GM21786 (cell line): ENCODE measurements at regions not wholly inside any gene's neighbourhood (a gene's known extent, or its start where the extent isn't known, plus 50 kb on each side); places are given as distances from the start of the nearest gene placed in this dataset.
"Not testable (repeated sequence)": the region's sequence is repeated elsewhere in the genome, so short reads cannot be mapped to it uniquely, and the experiment has no call there.

Experiments used
- ATAC-seq: cut with Tn5 transposase; IDR thresholded peaks from one replicate; pipeline ENCODE4 v1.9.1; 2021; ENCODE audit not compliant: unreplicated experiment

GRCh38 chr5:2353871-2354440 is 397.5 kb downstream of the IRX2 start:
- no peak for ATAC-seq

DNA sequence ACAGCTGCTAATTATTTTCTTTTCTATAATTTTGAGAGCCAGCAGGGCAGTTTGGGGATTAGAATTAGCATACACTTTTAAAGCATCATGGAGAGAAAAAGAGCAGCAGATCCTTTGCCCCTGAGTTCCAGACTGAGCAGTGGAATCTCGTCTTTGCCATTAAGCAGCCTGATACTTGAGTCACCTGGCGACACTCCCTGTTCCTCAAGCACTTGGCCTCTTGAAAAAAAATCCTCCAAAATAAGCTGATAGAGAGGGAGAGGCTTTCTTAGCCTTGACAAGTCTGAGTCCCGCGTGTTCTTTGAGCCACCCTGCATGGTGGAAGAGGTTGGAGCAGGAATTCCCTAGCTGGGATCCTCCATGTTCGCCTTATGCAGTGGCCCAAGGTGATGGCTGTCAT is 398.3 kb downstream of the IRX2 start:
- ATAC-seq = no peak

GRCh38 chr5:2352101-2352861 is 399.2 kb downstream of the IRX2 start:
- ATAC-seq = no peak

- not testable (repeated sequence) for ATAC-seq
Observed at GRCh38 chr5:2349768-2350167, 401.7 kb downstream of the IRX2 start.

- no peak for ATAC-seq
Observed at GRCh38 chr5:2338686-2339085, 412.8 kb downstream of the IRX2 start.

GRCh38 chr5:2335733-2336515 is 415.6 kb downstream of the IRX2 start:
- no peak for ATAC-seq

DNA sequence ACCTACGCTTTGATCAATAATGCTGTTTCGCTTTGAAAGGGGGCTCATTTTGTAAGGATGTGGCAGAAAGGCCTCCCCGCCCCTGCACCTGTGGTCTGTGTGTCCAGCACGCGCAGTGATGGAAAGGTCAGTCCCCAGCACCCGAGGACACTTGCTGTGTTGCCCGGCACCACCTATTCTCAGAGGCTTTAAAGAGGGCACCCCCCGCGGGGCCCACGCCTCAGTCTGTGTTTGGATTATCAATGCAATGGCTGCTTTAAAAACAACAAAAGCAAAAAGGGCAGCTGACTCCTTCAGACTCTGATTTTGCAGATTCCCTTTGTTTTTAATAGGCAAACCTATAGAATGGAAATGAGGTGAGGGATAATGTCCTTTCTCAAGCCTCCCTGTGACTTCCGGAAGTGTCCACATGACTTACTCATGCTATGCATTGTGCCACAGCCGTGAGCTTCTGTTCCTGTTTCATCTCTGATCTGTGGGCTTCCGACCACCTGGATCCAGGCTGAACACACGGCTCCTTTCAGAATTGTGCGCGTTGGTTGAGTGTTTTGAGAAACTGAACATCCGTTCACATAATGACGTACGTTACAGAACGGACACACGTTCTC is 416.2 kb downstream of the IRX2 start:
- ATAC-seq = no peak

DNA sequence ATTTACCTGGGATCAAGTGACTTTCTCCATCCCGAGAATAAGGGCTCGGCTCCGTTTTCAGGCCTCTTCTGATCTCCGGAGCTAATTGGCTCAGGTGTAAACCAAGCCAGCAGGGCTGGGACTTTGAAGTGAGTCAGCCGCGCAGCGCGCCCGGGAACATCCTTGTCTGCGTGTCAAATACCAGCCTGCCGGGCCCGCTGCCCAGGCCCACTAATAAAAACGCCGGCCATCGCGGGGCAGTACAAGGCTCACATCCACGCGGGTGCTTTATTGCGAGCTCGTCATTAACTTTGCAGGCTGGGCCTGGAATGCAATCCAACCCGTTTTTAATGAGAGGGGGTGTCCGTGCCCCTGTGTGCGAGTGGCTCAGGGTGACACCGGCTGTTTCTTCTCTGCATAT is 416.8 kb downstream of the IRX2 start:
- ATAC-seq = no peak

GRCh38 chr5:2333291-2333690 is 418.2 kb downstream of the IRX2 start:
- no peak for ATAC-seq

DNA sequence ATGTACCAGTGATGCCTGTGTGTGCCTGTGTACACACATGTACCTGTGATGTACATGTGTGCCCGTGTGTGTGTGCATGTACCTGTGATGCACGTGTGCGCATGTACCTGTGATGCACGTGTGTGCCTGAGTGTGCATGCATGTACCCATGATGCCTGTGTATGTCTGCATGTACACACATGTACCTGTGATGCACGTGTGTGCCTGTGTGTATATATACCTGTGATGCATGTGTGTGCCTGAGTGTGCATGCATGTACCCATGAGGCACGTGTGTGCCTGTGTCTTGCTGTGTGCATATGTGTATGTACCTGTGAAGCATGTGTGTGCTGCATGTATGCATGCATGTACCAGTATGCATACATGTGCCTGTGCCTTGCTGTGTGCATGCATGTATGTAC is 419.0 kb downstream of the IRX2 start:
- ATAC-seq = no peak

GRCh38 chr5:2330325-2331130 is 420.9 kb downstream of the IRX2 start:
- no peak for ATAC-seq

GRCh38 chr5:2329741-2330140 is 421.7 kb downstream of the IRX2 start:
- no peak for ATAC-seq

DNA sequence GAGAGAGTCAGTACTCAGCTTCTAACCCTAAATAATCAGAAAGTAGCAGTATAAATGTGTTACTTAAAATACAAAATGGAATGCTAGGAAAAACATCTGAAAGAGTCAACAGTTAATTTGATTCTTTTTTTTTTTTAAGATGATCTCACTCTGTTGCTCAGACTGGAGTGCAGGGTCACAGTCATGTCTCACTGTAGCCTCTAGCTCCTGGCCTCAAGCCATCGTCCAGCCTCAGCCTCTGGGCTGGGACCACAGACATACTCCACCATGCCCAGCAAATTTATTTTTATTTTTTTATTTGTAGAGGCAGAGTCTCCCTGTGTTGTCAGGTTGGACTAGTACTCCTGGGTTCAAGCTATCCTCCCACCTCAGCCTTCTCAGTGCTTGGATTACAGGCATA is 424.9 kb downstream of the IRX2 start:
- no peak for ATAC-seq

DNA sequence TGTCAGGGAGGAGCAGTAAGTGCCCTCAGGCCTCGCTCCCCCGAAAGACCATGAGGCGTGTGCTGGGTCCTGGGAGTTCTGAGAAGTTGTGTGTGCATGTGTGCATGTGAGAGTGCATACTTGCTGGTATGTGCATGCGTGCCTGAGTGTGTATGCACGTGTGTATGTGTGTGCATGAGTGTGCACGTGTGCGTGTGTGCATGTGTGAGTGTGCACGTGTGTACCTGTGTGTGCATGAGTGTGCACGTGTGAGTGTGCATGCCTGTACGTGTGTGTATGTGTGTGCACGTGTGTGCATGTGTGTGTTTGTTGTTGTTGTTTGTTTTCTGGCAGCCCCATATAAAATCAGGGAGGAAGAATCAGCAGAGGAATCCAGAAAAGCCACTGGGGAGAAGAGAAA is 426.7 kb downstream of the IRX2 start:
- no peak for ATAC-seq

DNA sequence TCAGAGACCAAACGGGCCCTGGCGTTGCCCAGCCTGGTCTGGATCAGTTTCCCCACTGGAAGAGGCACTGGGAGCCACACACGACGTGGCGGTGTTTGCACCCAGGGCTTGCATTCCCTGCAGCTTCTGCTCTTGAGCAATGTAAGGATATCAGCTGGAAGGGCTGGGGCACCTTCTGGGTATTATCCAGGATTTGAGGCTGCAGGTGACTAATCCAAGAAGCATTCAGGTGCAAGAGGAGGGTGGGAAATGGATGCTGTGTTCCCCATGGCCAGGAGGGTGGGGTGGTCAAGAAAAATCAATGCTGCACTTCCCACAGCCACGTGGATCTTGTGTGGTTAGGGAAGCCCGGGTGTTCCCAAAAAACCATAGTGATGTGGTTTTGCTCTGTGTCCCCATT is 430.9 kb downstream of the IRX2 start:
- no peak for ATAC-seq

- ATAC-seq = no peak
Observed at GRCh38 chr5:2317540-2317939, 433.9 kb downstream of the IRX2 start.

- no peak for ATAC-seq
Observed at GRCh38 chr5:2311851-2312250, 429.1 kb upstream of the IRX4 start.

DNA sequence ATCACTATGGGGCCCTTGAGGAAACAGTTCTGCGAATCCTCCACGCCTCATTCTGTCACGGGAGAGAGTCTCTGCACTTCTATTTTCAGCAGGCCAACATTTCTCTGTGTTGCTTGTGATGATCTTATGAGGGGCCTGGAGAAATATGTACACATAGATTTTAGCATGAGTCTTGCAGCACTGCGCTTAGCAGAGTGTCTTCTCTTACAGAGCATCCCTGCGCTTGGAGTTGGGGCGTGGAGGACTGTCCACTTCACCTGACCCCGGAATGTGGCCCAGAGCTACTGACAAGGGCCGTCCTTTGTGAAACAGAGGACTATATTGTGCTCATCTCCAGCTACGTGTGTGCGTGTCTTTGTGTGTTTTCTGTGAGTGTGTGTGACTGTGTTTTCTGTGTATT is 428.2 kb upstream of the IRX4 start:
- ATAC-seq = no peak

GRCh38 chr5:2307631-2308030 is 424.9 kb upstream of the IRX4 start:
- ATAC-seq = no peak

DNA sequence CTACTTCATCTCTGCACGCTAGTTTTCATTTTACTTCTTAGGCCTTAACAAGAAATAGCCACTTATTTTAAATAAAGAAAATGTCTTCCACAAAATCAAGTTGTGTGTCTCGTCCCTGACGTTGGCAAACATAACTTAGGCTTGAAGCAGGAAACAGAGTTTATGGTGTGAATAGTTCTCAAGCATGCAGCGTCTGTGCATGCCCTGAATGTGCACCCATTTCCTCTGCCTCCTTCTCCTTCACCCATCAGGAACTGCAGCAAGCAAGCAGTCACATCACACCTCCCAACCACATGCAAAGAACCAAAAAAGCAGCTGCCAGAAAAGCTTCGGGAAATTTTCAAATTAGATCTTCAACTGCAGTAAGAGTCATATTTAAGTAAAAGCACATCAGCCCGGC is 424.0 kb upstream of the IRX4 start:
- no peak for ATAC-seq
